IPS DF 6.9 (cell line): ENCODE measurements at regions not wholly inside any gene's neighbourhood (a gene's known extent, or its start where the extent isn't known, plus 50 kb on each side); places are given as distances from the start of the nearest gene placed in this dataset.
"Not testable (repeated sequence)": the region's sequence is repeated elsewhere in the genome, so short reads cannot be mapped to it uniquely, and the experiment has no call there.

Experiments used
- DNase-seq: peaks from one replicate; pipeline ENCODE4 v3.0.0-alpha.2; 2013; ENCODE audit warnings: low read depth, low spot score
- H3K27ac ChIP-seq: one replicate; pipeline ENCODE4 v1.5.1; 2013; ENCODE audit warnings: low read length, control low read depth
- H3K27me3 ChIP-seq: 2 replicates; pipeline ENCODE4 v1.6.1; 2013; ENCODE audit warnings: mild to moderate bottlenecking, low read length; ENCODE audit not compliant: control insufficient read depth, insufficient read depth
- H3K36me3 ChIP-seq: 2 replicates; pipeline ENCODE4 v1.6.1; 2013; ENCODE audit warnings: low read length; ENCODE audit not compliant: control insufficient read depth, insufficient read depth
- H3K4me1 ChIP-seq: 2 replicates; pipeline ENCODE4 v1.6.1; 2013; ENCODE audit warnings: low read length; ENCODE audit not compliant: control insufficient read depth, insufficient read depth
- H3K4me3 ChIP-seq: 2 replicates; pipeline ENCODE4 v1.5.1; 2013; ENCODE audit warnings: mild to moderate bottlenecking, low read length
- H3K9me3 ChIP-seq: 2 replicates; pipeline ENCODE4 v1.6.1; 2013; ENCODE audit warnings: low read length, inconsistent platforms; ENCODE audit not compliant: control insufficient read depth, insufficient read depth
- WGBS: extraction: QIAGEN DNeasy Blood & Tissue Kit; methylation state at CpG from one replicate; pipeline ENCODE4 v1.1.7; 2013; ENCODE audit warnings: mixed read lengths, missing lambda C conversion rate; ENCODE audit not compliant: insufficient read length, insufficient coverage; 5-methylcytosine and 5-hydroxymethylcytosine counted together

DNA sequence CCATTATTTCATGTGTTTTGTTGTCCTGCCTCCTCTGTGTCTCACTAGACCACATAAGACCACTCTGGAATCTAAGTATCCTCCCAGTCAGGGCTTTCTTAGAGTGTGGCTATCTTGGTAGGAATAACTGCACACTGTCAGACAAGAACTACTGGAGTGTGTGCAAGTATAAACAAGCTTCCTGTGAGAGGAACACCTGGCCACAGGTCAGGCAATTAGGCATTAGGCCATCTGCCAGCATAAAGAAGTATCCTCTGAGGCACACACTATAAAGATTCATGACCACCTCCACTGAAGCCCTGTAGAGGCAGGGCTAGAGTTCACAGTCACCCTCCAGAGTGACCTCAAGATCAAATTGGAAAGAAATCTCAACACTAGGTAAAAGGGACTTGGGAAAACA, 507.0 kb upstream of the PABPC4L start:
- Histone ChIP-seq H3K36me3 (no peaks in the 10 kb centered on the region), H3K4me3 (no peak overlapping the region), H3K27ac (no peak overlapping the region), H3K4me1 (no peaks in the 10 kb centered on the region), H3K27me3 (no peaks in the 10 kb centered on the region), H3K9me3 (no peaks in the 10 kb centered on the region)
- no peak for DNase-seq

DNA sequence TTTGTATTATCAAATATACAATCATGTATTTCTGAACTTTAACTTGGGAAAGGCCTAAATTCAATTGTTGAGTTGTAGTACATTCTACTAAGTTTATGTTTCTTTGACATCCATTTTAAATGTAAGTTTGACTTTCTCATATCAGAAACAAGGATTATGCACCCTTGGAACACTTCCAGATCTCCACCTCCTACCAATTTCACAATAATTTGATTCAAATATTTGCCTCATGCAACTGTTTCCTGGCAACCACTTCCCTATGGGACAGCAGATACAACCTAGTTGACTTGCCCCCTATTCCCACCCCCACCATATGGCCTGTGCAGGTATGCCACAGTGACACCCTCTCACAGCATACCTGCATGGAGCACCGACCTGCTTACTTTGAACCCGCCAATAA, 506.4 kb upstream of the PABPC4L start:
- no peaks in the 10 kb centered on the region for H3K9me3 ChIP-seq
- no peak overlapping the region for H3K27ac ChIP-seq
- no peak for DNase-seq
- H3K36me3 ChIP-seq, result no peaks in the 10 kb centered on the region
- no peaks in the 10 kb centered on the region for H3K4me1 ChIP-seq
- H3K4me3 ChIP-seq, result no peak overlapping the region
- no peaks in the 10 kb centered on the region for H3K27me3 ChIP-seq
- WGBS, result no CpG with 5 or more reads among the region's 2 CpGs

DNA sequence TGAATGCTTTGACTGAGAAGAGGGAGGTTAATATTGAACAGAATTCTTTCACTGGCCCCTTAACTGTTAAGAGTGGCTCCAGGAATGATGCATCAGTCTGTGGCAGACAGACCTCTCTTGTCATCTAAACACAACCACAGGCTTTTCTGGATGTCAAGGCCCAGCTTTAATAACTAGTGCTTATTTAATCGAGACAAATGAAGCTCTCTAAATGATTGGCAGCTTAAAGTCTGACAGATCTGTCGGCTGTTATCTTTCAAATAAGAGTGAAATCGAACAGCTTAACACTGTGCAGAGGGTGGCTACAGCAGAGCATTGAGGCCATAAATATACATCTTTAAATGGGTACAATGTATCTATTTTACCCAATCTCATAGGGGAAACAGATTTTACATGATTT, 500.8 kb upstream of the PABPC4L start:
- no peaks in the 10 kb centered on the region for H3K36me3 ChIP-seq
- no peak overlapping the region for H3K4me3 ChIP-seq
- no peaks in the 10 kb centered on the region for H3K27me3 ChIP-seq
- H3K9me3 ChIP-seq, result no peaks in the 10 kb centered on the region
- H3K4me1 ChIP-seq, result no peaks in the 10 kb centered on the region
- WGBS, result no CpG with 5 or more reads among the region's 3 CpGs
- H3K27ac ChIP-seq, result no peak overlapping the region
- DNase-seq, result no peak

DNA sequence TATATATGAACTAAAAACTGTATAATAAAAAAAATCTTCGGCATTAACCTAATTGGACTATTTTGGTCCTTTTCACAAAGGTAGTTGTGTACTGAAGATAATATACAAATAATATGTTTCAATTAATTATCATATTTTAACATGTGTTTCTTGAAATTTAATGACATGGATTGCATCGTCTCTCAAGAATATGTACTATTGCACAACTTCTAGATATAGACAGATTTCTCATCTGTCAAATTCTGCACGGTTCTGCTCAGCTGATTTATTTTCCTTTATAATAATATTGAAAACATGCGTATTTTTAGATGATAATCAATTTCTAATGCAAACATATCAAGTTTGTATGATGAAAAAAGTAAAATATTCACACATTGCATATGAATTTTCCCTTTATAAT, 498.7 kb upstream of the PABPC4L start:
- no peak overlapping the region for H3K27ac ChIP-seq
- H3K4me1 ChIP-seq, result no peaks in the 10 kb centered on the region
- no peaks in the 10 kb centered on the region for H3K9me3 ChIP-seq
- H3K27me3 ChIP-seq, result no peaks in the 10 kb centered on the region
- H3K36me3 ChIP-seq, result no peaks in the 10 kb centered on the region
- H3K4me3 ChIP-seq, result no peak overlapping the region
- no CpG with 5 or more reads among the region's 4 CpGs for WGBS
- DNase-seq, result no peak

DNA sequence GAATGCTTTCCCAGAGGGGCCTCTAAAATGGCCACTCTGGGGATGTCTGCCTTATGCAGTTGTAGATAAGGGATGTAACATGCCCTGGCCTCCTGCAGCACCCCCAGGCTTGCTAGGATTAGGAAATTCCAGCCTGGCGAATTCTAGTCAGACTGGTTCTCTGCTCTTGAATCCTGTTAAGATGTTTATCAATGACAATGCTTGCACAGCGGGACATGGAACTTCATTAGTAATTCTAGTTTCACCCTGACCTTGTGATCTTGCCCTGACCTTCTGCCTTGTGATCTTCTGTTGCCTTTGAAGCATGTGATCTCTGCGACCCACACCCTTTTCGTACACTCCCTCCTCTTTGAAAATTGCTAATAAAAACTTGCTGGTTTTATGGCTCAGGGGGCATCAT, 497.2 kb upstream of the PABPC4L start:
- not testable (repeated sequence) for H3K4me3 ChIP-seq, H3K4me1 ChIP-seq
- WGBS, result no CpG with 5 or more reads among the region's 4 CpGs

DNA sequence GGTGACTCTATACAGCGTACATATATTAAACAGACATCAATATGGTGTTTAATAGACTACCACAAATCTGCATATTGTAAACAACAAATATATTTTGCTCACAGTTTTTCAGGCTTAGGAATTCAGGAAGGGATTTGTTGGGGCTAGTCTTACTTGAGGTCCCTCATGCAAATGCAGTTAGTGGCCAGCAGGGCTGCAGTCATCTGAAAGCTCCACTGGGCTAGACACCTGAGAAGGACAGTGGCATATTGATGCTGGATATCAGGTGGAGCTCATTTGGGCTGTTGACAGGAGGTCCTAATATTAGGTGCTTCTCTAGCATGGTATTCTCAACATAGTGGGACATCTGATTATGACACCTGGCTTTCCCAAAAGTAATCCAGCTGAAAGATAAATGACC, 493.8 kb upstream of the PABPC4L start:
- DNase-seq, result no peak
- WGBS, result no CpG with 5 or more reads among the region's 1 CpG

More for the DNA sequence above, 497.2 kb upstream of the PABPC4L start:
- not testable (repeated sequence) for H3K9me3 ChIP-seq, H3K27me3 ChIP-seq, H3K27ac ChIP-seq, DNase-seq, H3K36me3 ChIP-seq

DNA sequence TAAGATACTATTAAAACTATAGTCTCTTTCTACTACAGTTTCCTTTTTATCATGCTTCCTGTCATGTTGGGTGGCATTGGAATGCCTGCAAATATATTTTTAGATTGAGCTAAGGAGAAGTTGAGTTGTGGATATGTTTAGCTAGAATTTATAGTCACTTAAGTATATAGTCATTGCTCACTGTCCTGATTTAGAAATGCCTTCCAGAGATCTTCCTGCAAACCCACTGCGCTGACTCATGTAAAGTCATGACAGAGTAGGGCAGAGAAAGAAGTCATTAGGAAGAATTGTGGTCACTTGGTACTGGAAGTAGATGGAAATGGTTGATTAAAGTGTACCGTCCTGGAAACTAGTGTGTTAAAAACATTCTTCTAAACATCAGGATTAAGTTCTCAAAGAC, 490.3 kb upstream of the PABPC4L start:
- Histone ChIP-seq H3K4me3 (no peak overlapping the region), H3K27me3 (no peaks in the 10 kb centered on the region), H3K4me1 (no peaks in the 10 kb centered on the region), H3K27ac (no peak overlapping the region), H3K9me3 (no peaks in the 10 kb centered on the region), H3K36me3 (0 out of 2 replicates have a peak, but pooled peaks cover 3% of the 10 kb centered on the region)
- no CpG with 5 or more reads among the region's 2 CpGs for WGBS
- no peak for DNase-seq

More for the DNA sequence above, 493.8 kb upstream of the PABPC4L start:
- Histone ChIP-seq H3K36me3 (no peaks in the 10 kb centered on the region), H3K27ac (no peak overlapping the region), H3K9me3 (no peaks in the 10 kb centered on the region), H3K4me3 (no peak overlapping the region), H3K27me3 (no peaks in the 10 kb centered on the region), H3K4me1 (no peaks in the 10 kb centered on the region)

DNA sequence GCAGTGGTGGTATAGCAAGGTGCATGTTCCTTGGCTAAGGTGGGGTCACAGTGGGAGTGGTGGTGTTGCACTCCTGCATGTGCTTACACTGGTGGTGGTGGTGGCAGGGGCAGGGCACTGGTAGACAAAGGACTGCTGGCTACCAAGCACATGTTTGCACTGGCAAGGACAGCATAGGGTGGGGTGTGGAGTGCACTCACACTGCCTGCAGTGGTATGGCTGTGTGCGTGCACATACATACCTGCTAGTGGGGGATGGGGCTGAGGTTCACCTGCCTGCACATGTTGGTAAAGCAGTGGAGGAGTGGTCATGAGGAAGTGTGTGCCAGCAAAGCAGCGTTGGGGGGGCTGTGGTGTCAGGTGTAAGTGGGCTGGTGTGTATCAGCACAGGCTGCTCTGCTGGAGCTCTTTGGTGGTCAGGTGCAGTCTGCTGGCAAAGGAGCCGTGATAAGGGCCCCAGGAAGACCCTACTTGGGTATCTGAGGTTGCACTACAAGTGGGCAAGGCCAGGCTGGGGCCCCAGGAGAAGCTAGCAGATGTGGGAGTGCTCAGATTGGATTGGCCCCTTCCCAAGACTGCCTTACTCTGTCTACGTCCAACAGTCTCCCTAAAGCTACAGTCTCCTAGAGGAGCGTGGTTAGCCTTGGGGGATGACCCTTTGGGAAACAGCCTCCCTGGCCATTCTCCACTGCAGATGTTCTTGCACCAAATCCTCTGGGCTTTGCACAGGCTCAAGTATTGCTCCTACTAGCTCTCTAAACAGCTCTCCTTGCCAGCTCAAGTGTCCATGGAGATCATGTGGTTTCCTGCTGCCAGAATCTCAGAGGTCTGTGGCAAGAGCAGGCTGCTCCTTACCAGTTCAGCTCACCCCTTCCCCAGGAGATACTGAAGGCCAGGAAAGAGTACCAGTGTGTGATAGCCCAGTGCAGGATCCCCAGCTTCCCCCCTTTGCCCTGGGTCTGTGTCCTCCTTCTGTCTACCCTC, 486.3 kb upstream of the PABPC4L start:
- no peaks in the 10 kb centered on the region for H3K27me3 ChIP-seq
- no CpG with 5 or more reads among the region's 5 CpGs for WGBS
- H3K27ac ChIP-seq, result no peak overlapping the region
- H3K36me3 ChIP-seq, result 0 out of 2 replicates have a peak, but pooled peaks cover 3% of the 10 kb centered on the region
- no peaks in the 10 kb centered on the region for H3K4me1 ChIP-seq
- H3K4me3 ChIP-seq, result no peak overlapping the region
- no peaks in the 10 kb centered on the region for H3K9me3 ChIP-seq
- no peak for DNase-seq

DNA sequence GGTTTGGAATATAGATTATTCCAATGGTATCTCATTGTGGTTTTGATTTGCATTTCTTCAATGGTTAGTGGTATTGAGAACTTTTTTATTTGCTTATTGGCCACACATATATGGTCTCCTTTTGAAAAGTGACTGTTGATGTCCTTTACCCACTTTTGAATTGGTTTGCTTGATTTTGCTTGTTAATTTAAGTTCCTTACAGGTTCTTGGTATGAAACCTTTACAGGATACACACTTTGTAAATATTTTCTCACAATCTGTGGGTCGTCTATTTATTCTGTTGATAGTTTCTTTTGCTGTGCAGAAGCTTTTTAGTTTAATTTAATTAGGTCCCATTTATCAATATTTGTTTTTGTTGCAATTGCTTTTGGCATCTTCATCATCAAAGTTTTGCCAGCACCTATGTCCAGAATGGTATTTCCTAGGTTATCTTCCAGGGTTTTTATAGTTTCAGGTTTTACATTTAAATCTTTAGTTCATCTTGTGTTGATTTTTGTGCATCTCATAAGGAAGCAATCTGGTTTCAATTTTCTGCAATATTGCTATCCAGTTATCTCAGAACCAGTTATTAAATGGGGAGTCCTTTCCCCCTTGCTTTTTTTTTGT, 475.7 kb upstream of the PABPC4L start:
- no peak overlapping the region for H3K27ac ChIP-seq
- H3K9me3 ChIP-seq, result no peaks in the 10 kb centered on the region
- H3K36me3 ChIP-seq, result no peaks in the 10 kb centered on the region
- no CpG with 5 or more reads among the region's 1 CpG for WGBS
- no peak overlapping the region for H3K4me3 ChIP-seq
- DNase-seq, result no peak
- H3K27me3 ChIP-seq, result no peaks in the 10 kb centered on the region
- H3K4me1 ChIP-seq, result no peaks in the 10 kb centered on the region

DNA sequence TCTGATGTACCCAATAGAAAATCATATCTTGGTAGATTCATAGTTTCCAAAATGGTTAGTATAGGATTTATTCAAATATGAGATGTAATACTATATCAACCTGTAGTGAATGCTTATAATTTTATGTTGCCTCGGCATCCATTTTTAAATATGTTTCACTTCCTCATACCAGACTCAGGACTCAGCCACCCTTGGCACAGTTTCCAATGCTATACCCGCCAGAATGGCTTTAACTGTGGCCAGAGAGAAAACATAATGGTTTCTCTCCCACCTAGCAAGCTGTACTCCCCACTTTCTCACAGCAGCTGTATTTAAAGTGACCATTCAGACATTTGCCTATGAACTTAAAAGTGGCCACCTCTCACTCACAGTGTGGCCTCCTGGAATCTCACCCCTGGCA, 466.6 kb upstream of the PABPC4L start:
- H3K9me3 ChIP-seq, result no peaks in the 10 kb centered on the region
- H3K4me1 ChIP-seq, result no peaks in the 10 kb centered on the region
- H3K36me3 ChIP-seq, result no peaks in the 10 kb centered on the region
- no peaks in the 10 kb centered on the region for H3K27me3 ChIP-seq
- no CpG with 5 or more reads among the region's 2 CpGs for WGBS
- no peak overlapping the region for H3K27ac ChIP-seq
- DNase-seq, result no peak
- no peak overlapping the region for H3K4me3 ChIP-seq
